Gastroesophageal sphincter (tissue), 3 donors: ENCODE measurements at regions not wholly inside any gene's neighbourhood (a gene's known extent, or its start where the extent isn't known, plus 50 kb on each side); places are given as distances from the start of the nearest gene placed in this dataset.

Experiments
- CTCF ChIP-seq, 4 experiments: fragments of 200-600 bp in 2 of 4; fragments of 450-650 bp in 2 of 4; sonication (generic) in 1 of 4; IDR thresholded peaks; one replicate each; pipeline ENCODE4 v1.5.1; 2017 to 2019; ENCODE audit warnings: antibody characterized with exemption in 4 of 4, mild to moderate bottlenecking in 2 of 4, moderate library complexity in 2 of 4
- POLR2A ChIP-seq, 2 donors: fragments of 450-650 bp; IDR thresholded peaks; one replicate each; pipeline ENCODE4 v1.6.1; 2017; ENCODE audit warnings: antibody characterized with exemption in 2 of 2, mild to moderate bottlenecking in 2 of 2, moderate library complexity in 1 of 2

- no peak for TF ChIP-seq CTCF (IDR thresholded peaks at IDR 0.05)
- no peak for TF ChIP-seq POLR2A (IDR thresholded peaks at IDR 0.05)
These were observed 139.1 kb upstream of the GSE1 start for GRCh38 chr16:85473909-85474620.
